LHCN-M2 (cell line): ENCODE measurements at regions not wholly inside any gene's neighbourhood (a gene's known extent, or its start where the extent isn't known, plus 50 kb on each side); places are given as distances from the start of the nearest gene placed in this dataset.

Experiments used
- DNase-seq: peaks from one replicate; pipeline ENCODE4 v3.0.0-alpha.2; 2012; ENCODE audit warnings: low read depth

GRCh38 chr9:74330487-74331214, 166.5 kb upstream of the RORB start:
- DNase-seq = no peak

GRCh38 chr9:74331607-74332006, 165.5 kb upstream of the RORB start:
- DNase-seq = no peak

DNA sequence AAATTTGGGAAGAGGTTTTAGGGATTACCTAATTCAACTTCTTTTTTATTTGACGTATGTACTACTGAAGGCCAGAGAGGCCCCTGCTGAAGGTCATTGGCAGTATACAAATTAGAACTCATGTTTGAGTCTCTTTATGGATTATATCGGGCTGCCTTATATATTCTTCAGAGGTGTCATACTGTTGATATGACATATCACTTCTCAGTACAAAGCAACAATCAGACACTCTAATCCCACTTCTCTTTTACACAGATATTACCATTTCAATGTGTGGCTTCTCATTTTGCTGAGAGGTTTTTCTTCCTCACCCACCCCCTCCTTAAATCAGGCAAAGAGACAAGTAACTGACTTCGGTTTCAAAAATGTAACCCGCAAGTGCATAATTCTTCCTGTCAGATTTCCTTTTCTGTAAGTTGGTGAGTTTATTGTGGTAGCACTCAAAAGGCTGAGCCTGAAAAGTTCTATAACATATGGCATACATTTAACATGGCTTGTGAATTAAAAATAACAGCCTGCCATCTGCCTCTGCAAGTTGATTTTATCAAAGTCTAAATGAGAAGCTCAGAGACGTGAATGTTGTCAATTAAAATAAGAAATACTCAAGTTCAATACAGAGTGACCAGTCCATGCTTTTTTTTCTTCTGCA, 163.6 kb upstream of the RORB start:
- no peak for DNase-seq

DNA sequence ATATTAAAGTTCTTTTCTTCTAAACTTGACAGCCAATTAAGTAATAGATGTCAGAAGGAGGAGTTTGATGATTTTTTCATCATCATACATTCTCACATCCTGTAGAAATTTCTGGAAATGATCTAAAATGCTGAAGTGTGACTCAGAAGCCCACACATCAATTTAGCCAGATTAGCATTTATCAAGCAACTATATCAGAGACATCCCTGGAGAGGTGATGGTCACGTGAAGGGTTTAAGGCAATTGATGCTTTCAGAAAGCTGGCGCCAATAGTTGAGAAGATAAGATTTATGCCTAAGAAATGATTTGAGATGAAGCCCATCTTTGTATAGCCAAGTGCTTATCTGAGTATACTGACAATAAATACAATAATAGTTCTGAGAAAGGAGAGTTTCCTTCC, 162.9 kb upstream of the RORB start:
- DNase-seq = no peak

DNA sequence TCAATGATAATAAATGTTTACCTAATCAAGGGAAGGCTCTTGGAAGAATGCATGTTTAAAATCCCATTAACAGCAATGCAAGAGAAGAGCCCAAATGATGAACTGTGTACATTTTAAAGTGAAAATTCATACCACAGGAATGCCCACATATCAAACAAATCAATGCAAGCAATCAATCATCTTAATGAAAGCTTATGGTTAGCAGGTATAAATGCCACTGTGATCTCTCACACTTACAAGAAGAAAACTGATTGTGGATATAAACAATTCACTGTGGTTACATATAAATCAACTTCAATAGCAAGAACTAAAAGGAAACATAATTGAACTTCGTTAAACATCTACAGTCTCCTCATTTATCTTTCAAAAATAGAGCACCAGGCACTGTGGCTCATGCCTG, 161.0 kb upstream of the RORB start:
- DNase-seq = no peak

DNA sequence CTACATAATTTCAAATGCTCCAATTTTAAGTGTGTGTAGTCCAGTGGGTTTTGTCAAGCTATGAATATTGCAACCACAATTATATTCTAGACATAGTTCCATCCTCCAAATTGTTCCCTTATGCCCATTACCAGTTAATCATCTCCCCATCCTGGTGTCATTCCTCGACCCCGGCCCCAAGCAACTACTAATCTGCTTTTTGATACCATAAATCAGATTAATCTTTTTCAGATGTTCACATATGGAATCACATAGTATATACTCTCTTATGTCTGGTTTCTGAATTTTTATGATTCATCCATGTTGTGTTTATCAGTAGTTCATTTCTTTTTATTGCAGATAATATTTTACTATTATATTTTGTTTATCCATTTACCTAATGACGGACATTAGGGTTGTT, 148.4 kb upstream of the RORB start:
- DNase-seq = no peak

GRCh38 chr9:74355107-74355506, 142.0 kb upstream of the RORB start:
- no peak for DNase-seq

DNA sequence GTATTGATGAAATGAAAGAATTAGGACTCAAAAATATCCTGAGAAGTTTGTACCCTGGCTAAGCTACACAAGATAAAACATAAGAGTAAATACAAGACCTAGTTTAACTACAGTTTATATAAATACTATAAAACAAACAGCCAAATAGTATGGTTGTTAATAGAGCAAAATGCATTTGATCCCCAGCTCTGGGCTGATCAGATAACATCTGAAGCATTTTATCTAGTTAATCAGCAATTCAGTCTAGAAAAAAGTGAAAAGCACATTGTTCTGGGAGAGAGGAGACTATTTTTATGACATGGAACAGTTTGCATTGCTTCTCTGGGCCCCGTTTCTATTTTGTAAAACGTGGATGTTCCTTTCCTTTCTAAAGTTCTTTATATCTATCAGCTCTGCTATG, 139.6 kb upstream of the RORB start:
- no peak for DNase-seq

DNA sequence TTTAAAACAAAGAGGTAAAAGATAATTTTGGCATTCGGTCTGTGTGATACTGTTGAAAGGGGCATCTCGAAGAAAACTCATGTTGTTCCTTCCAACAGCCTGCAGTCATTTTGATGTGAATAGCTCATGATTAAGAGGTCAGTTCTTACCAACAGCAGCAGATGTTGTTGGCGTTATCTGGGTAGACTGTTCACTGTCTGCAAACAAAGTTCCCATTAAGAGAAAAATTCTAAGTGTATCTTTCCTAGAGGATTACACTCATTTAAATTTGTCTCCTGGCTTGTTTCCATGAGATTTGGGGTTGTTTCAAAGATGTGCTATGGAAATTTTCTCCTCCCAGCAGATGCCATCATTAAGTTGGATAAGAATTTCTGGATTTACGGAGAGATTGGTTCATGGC, 138.2 kb upstream of the RORB start:
- no peak for DNase-seq

- DNase-seq = no peak
These were observed 135.6 kb upstream of the RORB start for GRCh38 chr9:74361508-74361907.

GRCh38 chr9:74362423-74362822, 134.7 kb upstream of the RORB start:
- DNase-seq = no peak

GRCh38 chr9:74366111-74366510, 131.0 kb upstream of the RORB start:
- DNase-seq = no peak

DNA sequence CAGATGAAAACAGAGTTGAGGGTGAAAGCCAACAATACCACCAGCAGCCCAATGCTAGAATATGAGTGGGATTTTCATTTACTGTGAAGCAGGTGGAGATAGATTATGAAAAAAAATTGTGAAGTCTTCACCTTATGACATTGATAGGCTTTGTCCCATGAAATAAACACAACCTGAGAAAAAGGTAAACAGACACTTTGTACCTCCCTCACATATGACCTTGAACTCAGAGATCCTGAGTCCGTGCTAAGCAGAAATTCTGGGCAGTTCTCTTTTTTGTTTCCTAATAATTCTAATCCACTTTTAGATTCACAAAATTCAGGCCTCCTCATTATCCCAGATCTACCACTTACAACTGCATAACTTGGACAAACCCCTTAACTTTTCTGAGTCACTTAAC, 127.3 kb upstream of the RORB start:
- no peak for DNase-seq

- DNase-seq = no peak
These were observed 123.8 kb upstream of the RORB start for GRCh38 chr9:74373348-74373747.

- DNase-seq = no peak
These were observed 117.4 kb upstream of the RORB start for GRCh38 chr9:74379718-74380117.

DNA sequence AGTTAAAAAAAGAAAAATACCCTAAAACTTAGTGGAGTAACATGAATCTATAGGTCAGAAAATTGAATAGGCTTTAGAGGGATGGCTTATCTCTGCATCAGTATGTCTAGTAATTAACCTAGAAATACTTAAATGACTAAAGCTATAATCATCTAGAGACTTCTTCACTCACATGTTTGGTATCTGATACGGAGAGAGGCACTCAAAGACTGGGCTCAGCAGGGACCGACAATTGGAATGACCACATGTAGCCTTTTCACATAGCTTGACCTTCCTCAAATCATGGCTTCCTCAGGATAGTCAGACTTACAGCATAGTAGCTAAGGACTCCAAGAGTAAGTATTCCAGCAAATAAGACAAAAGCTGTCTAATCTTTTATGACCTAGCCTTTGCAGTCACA, 105.3 kb upstream of the RORB start:
- no peak for DNase-seq

DNA sequence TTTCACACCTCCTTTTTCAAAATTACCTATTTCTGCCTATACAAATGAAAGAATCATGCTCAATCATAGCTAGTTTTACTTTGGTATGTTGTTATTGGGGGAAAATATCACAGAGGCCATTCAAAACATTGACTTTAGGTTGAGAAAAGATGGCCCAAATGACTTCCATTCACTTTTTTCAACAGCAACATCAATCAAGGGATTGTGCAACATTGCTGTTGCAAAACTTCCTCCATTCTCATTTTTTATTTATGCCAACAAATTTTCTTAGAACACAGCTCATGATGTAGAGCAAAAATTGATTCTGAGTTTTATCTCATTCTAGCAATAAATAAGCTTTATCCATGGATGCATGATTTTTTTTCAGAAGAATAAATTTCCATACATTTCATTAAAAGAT, 93.6 kb upstream of the RORB start:
- DNase-seq = no peak

GRCh38 chr9:74404620-74405019, 92.5 kb upstream of the RORB start:
- DNase-seq = no peak

DNA sequence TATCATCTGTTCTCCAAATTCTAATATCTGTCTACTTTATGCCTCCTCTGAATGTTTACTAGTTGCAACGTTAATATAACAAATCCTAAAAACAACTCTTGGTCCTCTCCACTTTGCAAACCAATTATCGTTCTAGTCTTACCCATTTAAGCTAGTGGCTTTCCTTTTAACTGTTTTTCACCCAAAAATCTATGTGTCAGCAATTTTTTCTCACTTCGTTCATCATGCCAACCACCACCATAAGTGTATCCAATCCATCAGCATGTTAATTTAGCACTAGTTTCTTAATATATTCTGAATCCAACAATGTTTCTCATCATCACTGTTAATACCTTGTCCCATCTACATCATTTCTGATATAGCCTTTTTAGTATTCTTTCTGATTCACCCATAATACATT, 90.0 kb upstream of the RORB start:
- no peak for DNase-seq

GRCh38 chr9:74412236-74412979, 84.7 kb upstream of the RORB start:
- no peak for DNase-seq

GRCh38 chr9:74413876-74414275, 83.3 kb upstream of the RORB start:
- no peak for DNase-seq

DNA sequence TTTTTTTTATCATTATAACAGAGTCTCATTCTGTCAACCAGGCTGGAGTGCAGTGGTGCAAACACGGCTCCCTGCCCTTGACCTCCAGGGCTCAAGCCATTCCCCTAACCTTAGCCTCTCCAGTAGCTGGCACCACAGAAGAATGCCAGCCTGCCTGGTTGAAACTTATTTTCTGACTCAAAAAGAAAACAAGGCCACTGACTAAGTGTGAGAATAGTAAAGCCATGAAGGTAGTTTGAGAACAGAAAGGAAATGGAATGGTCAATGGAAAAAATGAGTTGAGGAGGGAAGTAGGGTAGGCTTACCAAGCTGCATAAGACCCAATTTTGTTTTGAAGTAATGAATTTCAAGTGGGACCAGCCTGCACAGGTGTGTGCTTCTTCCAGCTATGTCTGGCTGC, 82.8 kb upstream of the RORB start:
- no peak for DNase-seq

GRCh38 chr9:74415995-74416394, 81.1 kb upstream of the RORB start:
- no peak for DNase-seq
